ENCODE measurements at regions not wholly inside any gene's neighbourhood (a gene's known extent, or its start where the extent isn't known, plus 50 kb on each side); places are given as distances from the start of the nearest gene placed in this dataset.

GRCh38 chr3:96678325-96678724, 136.1 kb upstream of the EPHA6 start:
- Histone ChIP-seq H3K27me3 (ENCODE audit: control insufficient read depth, insufficient read depth, low read length) (no peaks in the 10 kb centered on the region), H3K4me3 (ENCODE audit: low read depth, low read length) (no peak overlapping the region), H3K36me3 (ENCODE audit: control insufficient read depth, insufficient read depth, low read length) (no peaks in the 10 kb centered on the region)
- FAIRE-seq (no peak), DNase-seq (ENCODE audit: low read depth) (no peak)
- no peak for TF ChIP-seq CTCF (IDR thresholded peaks at IDR 0.05; ENCODE audit: insufficient read depth, low read length, severe bottlenecking)

- TF ChIP-seq CTCF (IDR thresholded peaks at IDR 0.05; ENCODE audit: insufficient read depth, low read length, severe bottlenecking), result no peak
- FAIRE-seq, result no peak
- DNase-seq (ENCODE audit: low read depth), result no peak
- no peaks in the 10 kb centered on the region for H3K36me3 ChIP-seq (ENCODE audit: control insufficient read depth, insufficient read depth, low read length)
- no peak overlapping the region for H3K4me3 ChIP-seq (ENCODE audit: low read depth, low read length)
- H3K27me3 ChIP-seq (ENCODE audit: control insufficient read depth, insufficient read depth, low read length), result no peaks in the 10 kb centered on the region
These were observed 113.8 kb upstream of the EPHA6 start for GRCh38 chr3:96700322-96701315.

GRCh38 chr3:96705895-96706294, 108.5 kb upstream of the EPHA6 start:
- Histone ChIP-seq H3K4me3 (ENCODE audit: low read depth, low read length) (no peak overlapping the region), H3K27me3 (ENCODE audit: control insufficient read depth, insufficient read depth, low read length) (no peaks in the 10 kb centered on the region), H3K36me3 (ENCODE audit: control insufficient read depth, insufficient read depth, low read length) (no peaks in the 10 kb centered on the region)
- no peak for TF ChIP-seq CTCF (IDR thresholded peaks at IDR 0.05; ENCODE audit: insufficient read depth, low read length, severe bottlenecking)
- DNase-seq (ENCODE audit: low read depth) (no peak), FAIRE-seq (no peak)

GRCh38 chr3:96706509-96706908, 107.9 kb upstream of the EPHA6 start:
- H3K27me3 ChIP-seq (ENCODE audit: control insufficient read depth, insufficient read depth, low read length), result no peaks in the 10 kb centered on the region
- no peak for TF ChIP-seq CTCF (IDR thresholded peaks at IDR 0.05; ENCODE audit: insufficient read depth, low read length, severe bottlenecking)
- DNase-seq (ENCODE audit: low read depth) (no peak), FAIRE-seq (no peak)
- no peaks in the 10 kb centered on the region for H3K36me3 ChIP-seq (ENCODE audit: control insufficient read depth, insufficient read depth, low read length)
- no peak overlapping the region for H3K4me3 ChIP-seq (ENCODE audit: low read depth, low read length)

GRCh38 chr3:96711816-96712215, 102.6 kb upstream of the EPHA6 start:
- Histone ChIP-seq H3K36me3 (ENCODE audit: control insufficient read depth, insufficient read depth, low read length) (no peaks in the 10 kb centered on the region), H3K27me3 (ENCODE audit: control insufficient read depth, insufficient read depth, low read length) (no peaks in the 10 kb centered on the region), H3K4me3 (ENCODE audit: low read depth, low read length) (no peak overlapping the region)
- no peak for FAIRE-seq
- DNase-seq (ENCODE audit: low read depth), result no peak
- TF ChIP-seq CTCF (IDR thresholded peaks at IDR 0.05; ENCODE audit: insufficient read depth, low read length, severe bottlenecking), result no peak
